ENCODE measurements at regions not wholly inside any gene's neighbourhood (a gene's known extent, or its start where the extent isn't known, plus 50 kb on each side); places are given as distances from the start of the nearest gene placed in this dataset.

- no peak overlapping the region for H3K4me3 ChIP-seq (ENCODE audit: low read length)
- TF ChIP-seq CTCF (conservative IDR thresholded peaks at IDR 0.05; ENCODE audit: low read depth, low read length) = peak; percentile 48
- no peak for DNase-seq (ENCODE audit: low read depth)
These were observed 901.7 kb downstream of the DIAPH3 start for GRCh38 chr13:59261928-59262488.

- no peak for DNase-seq (ENCODE audit: low read depth)
- no peak for TF ChIP-seq CTCF (conservative IDR thresholded peaks at IDR 0.05; ENCODE audit: low read depth, low read length)
- no peak overlapping the region for H3K4me3 ChIP-seq (ENCODE audit: low read length)
These were observed 900.2 kb downstream of the DIAPH3 start for GRCh38 chr13:59263531-59263930.

GRCh38 chr13:59266478-59267063, 897.2 kb downstream of the DIAPH3 start:
- no peak overlapping the region for H3K4me3 ChIP-seq (ENCODE audit: low read length)
- no peak for DNase-seq (ENCODE audit: low read depth)
- TF ChIP-seq CTCF (conservative IDR thresholded peaks at IDR 0.05; ENCODE audit: low read depth, low read length) = no peak

- H3K4me3 ChIP-seq (ENCODE audit: low read length) = no peak overlapping the region
- TF ChIP-seq CTCF (conservative IDR thresholded peaks at IDR 0.05; ENCODE audit: low read depth, low read length) = no peak
- peak; percentile 81 for DNase-seq (ENCODE audit: low read depth)
These were observed 894.3 kb downstream of the DIAPH3 start for GRCh38 chr13:59269476-59269875.

GRCh38 chr13:59270327-59270726, 893.4 kb downstream of the DIAPH3 start:
- TF ChIP-seq CTCF (conservative IDR thresholded peaks at IDR 0.05; ENCODE audit: low read depth, low read length) = no peak
- no peak for DNase-seq (ENCODE audit: low read depth)
- no peak overlapping the region for H3K4me3 ChIP-seq (ENCODE audit: low read length)

- TF ChIP-seq CTCF (conservative IDR thresholded peaks at IDR 0.05; ENCODE audit: low read depth, low read length) = no peak
These were observed 888.6 kb downstream of the DIAPH3 start for GRCh38 chr13:59274958-59275727.

GRCh38 chr13:59276436-59276835, 887.3 kb downstream of the DIAPH3 start:
- no peak for DNase-seq (ENCODE audit: low read depth)
- no peak overlapping the region for H3K4me3 ChIP-seq (ENCODE audit: low read length)
- no peak for TF ChIP-seq CTCF (conservative IDR thresholded peaks at IDR 0.05; ENCODE audit: low read depth, low read length)

More at GRCh38 chr13:59274958-59275727, 888.6 kb downstream of the DIAPH3 start:
- DNase-seq (ENCODE audit: low read depth) = no peak
- H3K4me3 ChIP-seq (ENCODE audit: low read length) = no peak overlapping the region
